Neural cell (in vitro differentiated cells): ENCODE measurements at regions not wholly inside any gene's neighbourhood (a gene's known extent, or its start where the extent isn't known, plus 50 kb on each side); places are given as distances from the start of the nearest gene placed in this dataset.

ENCODE experiments used
- H2AFZ ChIP-seq: fragments of 200-600, 300-800 bp; sonication (generic), shearing (Covaris generic); 2 replicates; pipeline ENCODE4 v1.6.0; 2014; ENCODE audit warnings: low read depth, mild to moderate bottlenecking, antibody characterized with exemption, low read length, moderate library complexity
- H3F3A ChIP-seq: fragments of 200-600 bp; shearing (Covaris generic); 2 replicates; pipeline ENCODE4 v1.6.1; 2016; ENCODE audit warnings: mild to moderate bottlenecking, moderate library complexity, mixed read lengths, antibody characterized with exemption, low read length; ENCODE audit not compliant: insufficient read depth, poor library complexity, severe bottlenecking
- H3K27ac ChIP-seq: fragments of 200-600, 300-800 bp; sonication (generic), shearing (Covaris generic); 2 replicates; pipeline ENCODE4 v1.5.1; 2014; ENCODE audit warnings: mild to moderate bottlenecking, low read length, moderate library complexity
- H3K27me3 ChIP-seq: fragments of 300-800, 200-600 bp; sonication (generic), shearing (Covaris generic); 2 replicates; pipeline ENCODE4 v1.6.0; 2014; ENCODE audit warnings: mild to moderate bottlenecking, low read depth, low read length, moderate library complexity; ENCODE audit not compliant: insufficient read depth
- H3K36me3 ChIP-seq: fragments of 300-800, 200-600 bp; sonication (generic), shearing (Covaris generic); 2 replicates; pipeline ENCODE4 v1.5.1; 2014; ENCODE audit warnings: mild to moderate bottlenecking, antibody characterized with exemption, low read length, moderate library complexity; ENCODE audit not compliant: insufficient read depth
- H3K4me2 ChIP-seq: fragments of 300-800, 200-600 bp; sonication (generic), shearing (Covaris generic); 2 replicates; pipeline ENCODE4 v1.6.0; 2014; ENCODE audit warnings: mild to moderate bottlenecking, low read length
- H3K4me3 ChIP-seq: fragments of 300-800, 200-600 bp; sonication (generic), shearing (Covaris generic); 2 replicates; pipeline ENCODE4 v1.5.1; 2014; ENCODE audit warnings: mild to moderate bottlenecking, low read length, moderate library complexity
- H3K79me2 ChIP-seq: fragments of 200-600 bp; shearing (Covaris generic); replicated peaks from 2 replicates; pipeline ENCODE4 v1.6.0; 2014; ENCODE audit warnings: mild to moderate bottlenecking, low read length, moderate library complexity; ENCODE audit not compliant: insufficient read depth
- H3K9ac ChIP-seq: fragments of 300-800, 200-600 bp; sonication (generic), shearing (Covaris generic); 2 replicates; pipeline ENCODE4 v1.6.1; 2016; ENCODE audit warnings: mild to moderate bottlenecking, low read length, mixed read lengths
- H3K9me2 ChIP-seq: fragments of 200-600 bp; shearing (Covaris generic); 2 replicates; pipeline ENCODE4 v1.6.1; 2016; ENCODE audit warnings: mild to moderate bottlenecking, low read length, mixed read lengths; ENCODE audit not compliant: insufficient read depth
- H3K9me3 ChIP-seq: fragments of 200-600, 300-800 bp; sonication (generic), shearing (Covaris generic); 2 replicates; pipeline ENCODE4 v1.6.1; 2016; ENCODE audit warnings: mild to moderate bottlenecking, mixed run types, low read length, moderate library complexity, mixed read lengths
- H4K20me1 ChIP-seq: fragments of 200-600 bp; shearing (Covaris generic); 2 replicates; pipeline ENCODE4 v1.6.1; 2016; ENCODE audit warnings: mild to moderate bottlenecking, mixed run types; ENCODE audit not compliant: insufficient read depth
- EP300 ChIP-seq: fragments of 450-650 bp; conservative IDR thresholded peaks from 2 replicates; pipeline ENCODE4 v1.6.1; 2014; ENCODE audit warnings: antibody characterized with exemption, mild to moderate bottlenecking, moderate library complexity; ENCODE audit not compliant: poor library complexity, severe bottlenecking
- EZH2 ChIP-seq: fragments of 200-600, 300-800 bp; shearing (Covaris generic), sonication (generic); IDR thresholded peaks from 2 replicates; pipeline ENCODE4 v1.6.1; 2014; ENCODE audit warnings: antibody characterized with exemption, low read length, borderline replicate concordance, mild to moderate bottlenecking; ENCODE audit not compliant: insufficient read depth, poor library complexity, severe bottlenecking
- MXI1 ChIP-seq: fragments of 450-650 bp; conservative IDR thresholded peaks from 2 replicates; pipeline ENCODE4 v1.6.1; 2014; ENCODE audit warnings: antibody characterized with exemption, mild to moderate bottlenecking; ENCODE audit not compliant: poor library complexity, severe bottlenecking
- POLR2AphosphoS5 ChIP-seq: IDR thresholded peaks from 2 replicates; pipeline ENCODE4 v1.6.1; 2012
- RAD21 ChIP-seq: fragments of 450-650 bp; conservative IDR thresholded peaks from 2 replicates; pipeline ENCODE4 v1.6.1; 2014; ENCODE audit warnings: antibody characterized with exemption, mild to moderate bottlenecking, moderate library complexity
- SMC3 ChIP-seq: fragments of 450-650 bp; conservative IDR thresholded peaks from 2 replicates; pipeline ENCODE4 v1.6.1; 2014; ENCODE audit warnings: antibody characterized with exemption, mild to moderate bottlenecking, moderate library complexity; ENCODE audit not compliant: poor library complexity
- TAF1 ChIP-seq: IDR thresholded peaks from 2 replicates; pipeline ENCODE4 v1.6.1; 2012; ENCODE audit warnings: low read depth
- TF ChIP-seq, protein P1 (sequence below): fragments of 450-650 bp; IDR thresholded peaks from 2 replicates; pipeline ENCODE4 v1.5.1; 2014; ENCODE audit warnings: antibody characterized with exemption, mild to moderate bottlenecking, moderate library complexity; ENCODE audit not compliant: poor library complexity, severe bottlenecking
- TF ChIP-seq, protein P2 (sequence below): IDR thresholded peaks from 2 replicates; pipeline ENCODE4 v1.6.1; 2012; ENCODE audit warnings: borderline replicate concordance

DNA sequence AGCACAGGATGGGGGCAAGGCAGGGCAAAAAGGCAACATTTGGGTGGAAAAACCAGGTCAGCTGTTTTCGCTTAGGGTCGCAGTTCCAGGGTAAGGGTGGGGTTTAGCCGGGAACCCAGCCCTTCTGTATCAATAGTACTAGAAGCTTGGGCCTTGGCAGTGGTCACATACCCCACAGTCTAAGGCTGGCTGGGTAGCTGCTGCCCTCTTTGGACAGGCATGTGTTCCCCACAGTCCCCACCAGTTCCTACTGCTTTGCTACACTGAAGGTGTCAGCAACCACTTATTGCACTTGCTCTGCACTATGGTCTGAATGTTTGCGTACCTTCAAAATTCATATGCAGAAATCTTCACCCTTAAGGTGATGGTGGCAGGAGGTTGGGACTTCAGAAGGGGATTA, 349.8 kb downstream of the LTN1 start:
- Histone ChIP-seq H3K27ac (no peak overlapping the region), H3K4me2 (no peak overlapping the region), H3K9ac (no peak overlapping the region), H3K9me3 (no peaks in the 10 kb centered on the region), H3K9me2 (no peaks in the 10 kb centered on the region), H3K27me3 (no peaks in the 10 kb centered on the region), H2AFZ (no peak overlapping the region), H4K20me1 (no peaks in the 10 kb centered on the region), H3K36me3 (no peaks in the 10 kb centered on the region), H3F3A (no peaks in the 10 kb centered on the region), H3K79me2 (no peaks in the 10 kb centered on the region), H3K4me3 (no peak overlapping the region)
- TF ChIP-seq RAD21 (no peak), TAF1 (no peak), EP300 (no peak), MXI1 (no peak), EZH2 (no peak), POLR2AphosphoS5 (no peak), SMC3 (no peak)
- TF ChIP-seq, protein P1, sequence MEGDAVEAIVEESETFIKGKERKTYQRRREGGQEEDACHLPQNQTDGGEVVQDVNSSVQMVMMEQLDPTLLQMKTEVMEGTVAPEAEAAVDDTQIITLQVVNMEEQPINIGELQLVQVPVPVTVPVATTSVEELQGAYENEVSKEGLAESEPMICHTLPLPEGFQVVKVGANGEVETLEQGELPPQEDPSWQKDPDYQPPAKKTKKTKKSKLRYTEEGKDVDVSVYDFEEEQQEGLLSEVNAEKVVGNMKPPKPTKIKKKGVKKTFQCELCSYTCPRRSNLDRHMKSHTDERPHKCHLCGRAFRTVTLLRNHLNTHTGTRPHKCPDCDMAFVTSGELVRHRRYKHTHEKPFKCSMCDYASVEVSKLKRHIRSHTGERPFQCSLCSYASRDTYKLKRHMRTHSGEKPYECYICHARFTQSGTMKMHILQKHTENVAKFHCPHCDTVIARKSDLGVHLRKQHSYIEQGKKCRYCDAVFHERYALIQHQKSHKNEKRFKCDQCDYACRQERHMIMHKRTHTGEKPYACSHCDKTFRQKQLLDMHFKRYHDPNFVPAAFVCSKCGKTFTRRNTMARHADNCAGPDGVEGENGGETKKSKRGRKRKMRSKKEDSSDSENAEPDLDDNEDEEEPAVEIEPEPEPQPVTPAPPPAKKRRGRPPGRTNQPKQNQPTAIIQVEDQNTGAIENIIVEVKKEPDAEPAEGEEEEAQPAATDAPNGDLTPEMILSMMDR: no peak
- TF ChIP-seq, protein P2, sequence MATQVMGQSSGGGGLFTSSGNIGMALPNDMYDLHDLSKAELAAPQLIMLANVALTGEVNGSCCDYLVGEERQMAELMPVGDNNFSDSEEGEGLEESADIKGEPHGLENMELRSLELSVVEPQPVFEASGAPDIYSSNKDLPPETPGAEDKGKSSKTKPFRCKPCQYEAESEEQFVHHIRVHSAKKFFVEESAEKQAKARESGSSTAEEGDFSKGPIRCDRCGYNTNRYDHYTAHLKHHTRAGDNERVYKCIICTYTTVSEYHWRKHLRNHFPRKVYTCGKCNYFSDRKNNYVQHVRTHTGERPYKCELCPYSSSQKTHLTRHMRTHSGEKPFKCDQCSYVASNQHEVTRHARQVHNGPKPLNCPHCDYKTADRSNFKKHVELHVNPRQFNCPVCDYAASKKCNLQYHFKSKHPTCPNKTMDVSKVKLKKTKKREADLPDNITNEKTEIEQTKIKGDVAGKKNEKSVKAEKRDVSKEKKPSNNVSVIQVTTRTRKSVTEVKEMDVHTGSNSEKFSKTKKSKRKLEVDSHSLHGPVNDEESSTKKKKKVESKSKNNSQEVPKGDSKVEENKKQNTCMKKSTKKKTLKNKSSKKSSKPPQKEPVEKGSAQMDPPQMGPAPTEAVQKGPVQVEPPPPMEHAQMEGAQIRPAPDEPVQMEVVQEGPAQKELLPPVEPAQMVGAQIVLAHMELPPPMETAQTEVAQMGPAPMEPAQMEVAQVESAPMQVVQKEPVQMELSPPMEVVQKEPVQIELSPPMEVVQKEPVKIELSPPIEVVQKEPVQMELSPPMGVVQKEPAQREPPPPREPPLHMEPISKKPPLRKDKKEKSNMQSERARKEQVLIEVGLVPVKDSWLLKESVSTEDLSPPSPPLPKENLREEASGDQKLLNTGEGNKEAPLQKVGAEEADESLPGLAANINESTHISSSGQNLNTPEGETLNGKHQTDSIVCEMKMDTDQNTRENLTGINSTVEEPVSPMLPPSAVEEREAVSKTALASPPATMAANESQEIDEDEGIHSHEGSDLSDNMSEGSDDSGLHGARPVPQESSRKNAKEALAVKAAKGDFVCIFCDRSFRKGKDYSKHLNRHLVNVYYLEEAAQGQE: no peak

DNA sequence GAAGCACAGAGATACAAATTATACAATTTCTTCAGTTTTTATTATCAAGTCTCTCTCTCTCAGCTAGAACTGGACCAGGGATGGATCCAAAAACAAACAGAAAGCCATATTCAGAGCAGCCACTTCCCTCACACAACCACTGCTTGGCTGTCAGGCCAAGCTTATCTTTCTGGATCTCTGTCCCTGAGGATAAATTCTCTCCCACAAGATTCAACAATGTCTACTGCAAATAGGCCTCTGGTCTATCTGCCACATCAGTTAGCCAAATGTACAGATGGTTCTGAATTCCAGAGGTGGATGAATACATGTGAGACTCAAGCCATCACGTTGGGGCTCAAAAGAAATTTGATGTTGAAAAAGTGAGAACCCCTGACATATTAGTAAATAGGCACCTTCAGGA, 350.9 kb downstream of the LTN1 start:
- Histone ChIP-seq H3K27ac (no peak overlapping the region), H3K27me3 (no peaks in the 10 kb centered on the region), H3K9me2 (no peaks in the 10 kb centered on the region), H3K4me2 (no peak overlapping the region), H3K9me3 (no peaks in the 10 kb centered on the region), H3K9ac (no peak overlapping the region), H2AFZ (no peak overlapping the region), H3K4me3 (no peak overlapping the region), H3K36me3 (no peaks in the 10 kb centered on the region), H3K79me2 (no peaks in the 10 kb centered on the region), H3F3A (no peaks in the 10 kb centered on the region), H4K20me1 (no peaks in the 10 kb centered on the region)
- TF ChIP-seq RAD21 (no peak), MXI1 (no peak), POLR2AphosphoS5 (no peak), EZH2 (no peak), SMC3 (no peak), EP300 (no peak), TAF1 (no peak)
- TF ChIP-seq, protein P2: no peak
- TF ChIP-seq, protein P1: no peak
